Kidney (tissue), 13 donors: ENCODE measurements at regions not wholly inside any gene's neighbourhood (a gene's known extent, or its start where the extent isn't known, plus 50 kb on each side); places are given as distances from the start of the nearest gene placed in this dataset.

Source experiments
- DNase-seq, 5 donors: peaks; one replicate each; pipeline ENCODE4 v3.0.0-alpha.2; 2013 to 2020
- FAIRE-seq: peaks from 2 replicates; lab custom pipeline; 2012; peaks lifted over from hg19 to GRCh38; lab: Jason Lieb, UNC
- H3K27ac ChIP-seq, 2 donors: one replicate each; pipeline ENCODE4 v1.7.0; 2013; ENCODE audit warnings: low read depth in 2 of 2, low read length in 2 of 2, inconsistent platforms in 1 of 2
- H3K27me3 ChIP-seq: one replicate; pipeline ENCODE4 v1.7.1; 2013; ENCODE audit warnings: low read length, inconsistent platforms; ENCODE audit not compliant: control insufficient read depth, insufficient read depth
- H3K36me3 ChIP-seq, 3 donors: one replicate each; pipeline versions ENCODE4 v1.7.0 to v1.7.1; 2013; ENCODE audit warnings: low read length in 3 of 3, control low read depth in 1 of 3, inconsistent platforms in 1 of 3; ENCODE audit not compliant: insufficient read depth in 3 of 3, control insufficient read depth in 2 of 3
- H3K4me1 ChIP-seq, 3 donors: one replicate each; pipeline versions ENCODE4 v1.7.0 to v1.7.1; 2013; ENCODE audit warnings: low read length in 3 of 3, inconsistent platforms in 1 of 3, low read depth in 1 of 3; ENCODE audit not compliant: control insufficient read depth in 2 of 3, insufficient read depth in 2 of 3
- H3K4me3 ChIP-seq, 3 donors: one replicate each; pipeline versions ENCODE4 v1.7.0 to v1.8.1; 2013; ENCODE audit warnings: low read length in 3 of 3, control low read depth in 1 of 3, inconsistent platforms in 1 of 3
- H3K9ac ChIP-seq, 3 donors: one replicate each; pipeline versions ENCODE4 v1.7.0 to v1.7.1; 2013; ENCODE audit warnings: low read length in 3 of 3, control low read depth in 1 of 3, inconsistent platforms in 1 of 3
- H3K9me3 ChIP-seq, 3 donors: one replicate each; pipeline versions ENCODE4 v1.7.0 to v1.7.1; 2013; ENCODE audit warnings: low read length in 3 of 3, control low read depth in 1 of 3, inconsistent platforms in 1 of 3; ENCODE audit not compliant: control insufficient read depth in 2 of 3, insufficient read depth in 1 of 3
- intact Hi-C: fragments of 100-400 bp; cut with DNase I; formaldehyde crosslinking; loops from one replicate; pipeline ENCODE4 v1.11.1; 2022
- TF ChIP-seq, protein P1 (sequence below): IDR thresholded peaks from 3 replicates; pipeline ENCODE4 v1.5.1; 2012; ENCODE audit warnings: mild to moderate bottlenecking, moderate library complexity, borderline replicate concordance; ENCODE audit not compliant: insufficient read depth; ENCODE audit errors: extremely low read depth
- donor health status: control.
- donor health status: control.
- donor health status: control.
- donor health status: control.
- donor health status: control.
- donor health status: DM: yes; HTN: yes; CAD: no.
- donor health status: Normal renal cell carcinoma (clear cell type).

DNA sequence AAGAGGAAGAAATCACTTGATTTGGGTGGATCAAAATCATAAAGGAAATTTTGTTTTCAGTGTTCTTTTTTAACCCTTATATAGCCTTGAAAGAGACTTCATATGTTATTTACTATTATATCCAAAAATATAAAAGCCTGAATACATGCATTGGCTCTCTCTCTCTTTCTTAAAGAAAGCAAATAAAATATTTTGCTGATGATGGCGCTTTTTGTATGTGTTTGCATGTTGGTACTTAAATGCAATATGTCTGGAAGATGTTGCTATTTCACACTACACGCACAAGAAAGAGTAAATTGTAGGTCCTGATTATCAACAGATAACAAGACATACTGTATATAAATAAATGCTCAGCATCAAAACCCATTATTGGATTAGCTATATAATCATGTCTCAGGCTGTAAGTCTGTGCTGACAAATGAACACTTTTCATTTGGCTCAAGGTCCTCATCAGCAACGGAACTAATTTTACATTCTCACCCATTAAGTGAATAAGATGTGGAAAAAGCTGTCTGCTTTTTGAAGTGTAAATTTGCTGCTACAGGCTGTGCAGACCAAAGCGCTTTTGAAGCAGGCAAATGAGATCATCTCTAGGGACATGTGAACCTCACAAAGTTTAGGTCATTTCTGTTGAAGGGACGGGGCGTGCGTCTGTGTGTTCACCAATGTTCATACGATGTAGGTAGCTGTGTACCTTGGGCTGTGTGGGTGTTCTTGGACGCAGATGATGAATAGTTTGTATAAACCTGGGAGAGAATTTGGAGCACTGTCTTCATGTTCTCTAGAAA is 122.4 kb upstream of the LMO4 start:
- H3K27ac ChIP-seq: no peak overlapping the region
- H3K9me3 ChIP-seq: no peaks in the 10 kb centered on the region
- no peaks in the 10 kb centered on the region for H3K4me1 ChIP-seq
- TF ChIP-seq, protein P1, sequence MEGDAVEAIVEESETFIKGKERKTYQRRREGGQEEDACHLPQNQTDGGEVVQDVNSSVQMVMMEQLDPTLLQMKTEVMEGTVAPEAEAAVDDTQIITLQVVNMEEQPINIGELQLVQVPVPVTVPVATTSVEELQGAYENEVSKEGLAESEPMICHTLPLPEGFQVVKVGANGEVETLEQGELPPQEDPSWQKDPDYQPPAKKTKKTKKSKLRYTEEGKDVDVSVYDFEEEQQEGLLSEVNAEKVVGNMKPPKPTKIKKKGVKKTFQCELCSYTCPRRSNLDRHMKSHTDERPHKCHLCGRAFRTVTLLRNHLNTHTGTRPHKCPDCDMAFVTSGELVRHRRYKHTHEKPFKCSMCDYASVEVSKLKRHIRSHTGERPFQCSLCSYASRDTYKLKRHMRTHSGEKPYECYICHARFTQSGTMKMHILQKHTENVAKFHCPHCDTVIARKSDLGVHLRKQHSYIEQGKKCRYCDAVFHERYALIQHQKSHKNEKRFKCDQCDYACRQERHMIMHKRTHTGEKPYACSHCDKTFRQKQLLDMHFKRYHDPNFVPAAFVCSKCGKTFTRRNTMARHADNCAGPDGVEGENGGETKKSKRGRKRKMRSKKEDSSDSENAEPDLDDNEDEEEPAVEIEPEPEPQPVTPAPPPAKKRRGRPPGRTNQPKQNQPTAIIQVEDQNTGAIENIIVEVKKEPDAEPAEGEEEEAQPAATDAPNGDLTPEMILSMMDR: no peak
- H3K4me3 ChIP-seq: no peak overlapping the region
- no peak for DNase-seq
- H3K36me3 ChIP-seq: no peaks in the 10 kb centered on the region
- no peaks in the 10 kb centered on the region for H3K27me3 ChIP-seq
- no peak for FAIRE-seq
- no peak overlapping the region for H3K9ac ChIP-seq
- intact Hi-C loops: no loop called here

DNA sequence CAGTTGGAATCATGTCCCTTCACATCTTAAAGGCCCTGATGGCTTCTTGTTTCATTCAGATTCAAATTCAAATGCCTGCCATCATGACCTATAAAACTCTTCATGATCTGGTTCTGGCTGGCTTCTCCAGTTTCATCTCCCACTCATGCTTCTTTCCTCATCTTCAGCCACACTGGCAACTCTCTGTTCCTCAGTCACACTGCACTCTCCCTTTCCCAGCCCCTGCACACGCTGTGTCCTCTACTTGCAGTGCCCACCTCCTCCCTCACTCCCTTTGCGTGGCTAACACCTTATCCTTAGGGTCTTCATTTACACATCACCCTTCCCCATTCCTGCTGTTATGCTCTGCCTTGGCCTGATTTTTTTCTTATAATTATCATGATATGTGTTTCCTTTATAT is 120.6 kb upstream of the LMO4 start:
- no peaks in the 10 kb centered on the region for H3K9me3 ChIP-seq
- no peak overlapping the region for H3K9ac ChIP-seq
- FAIRE-seq (no peak), DNase-seq (no peak)
- H3K4me3 ChIP-seq: no peak overlapping the region
- no peak overlapping the region for H3K27ac ChIP-seq
- H3K4me1 ChIP-seq: no peaks in the 10 kb centered on the region
- H3K27me3 ChIP-seq: no peaks in the 10 kb centered on the region
- intact Hi-C loops: no loop called here
- H3K36me3 ChIP-seq: no peaks in the 10 kb centered on the region
- TF ChIP-seq, protein P1: no peak

DNA sequence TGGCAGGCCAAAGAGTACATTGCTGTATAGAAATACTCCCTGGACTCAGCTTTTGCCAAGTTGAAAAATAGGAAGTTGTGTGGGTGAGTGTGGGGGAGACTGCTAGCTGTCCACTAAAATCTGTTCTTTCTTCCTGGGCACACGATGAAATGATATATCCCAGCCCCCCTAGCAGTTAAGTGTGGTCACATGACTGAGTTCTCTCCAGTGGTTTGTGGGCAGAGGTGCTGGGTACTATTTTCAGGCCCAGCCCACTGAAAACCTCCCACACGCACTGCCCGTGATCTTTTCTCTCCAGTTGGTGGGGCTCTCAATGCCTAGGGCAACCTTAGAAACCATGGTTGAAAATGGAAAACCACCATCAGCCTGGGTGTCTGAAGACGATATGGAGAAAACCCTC is 119.7 kb upstream of the LMO4 start:
- Histone ChIP-seq H3K4me3 (no peak overlapping the region), H3K9ac (no peak overlapping the region), H3K9me3 (no peaks in the 10 kb centered on the region), H3K27me3 (no peaks in the 10 kb centered on the region), H3K4me1 (no peaks in the 10 kb centered on the region), H3K27ac (no peak overlapping the region), H3K36me3 (no peaks in the 10 kb centered on the region)
- TF ChIP-seq, protein P1: no peak
- intact Hi-C loops: no loop called here
- no peak for DNase-seq
- FAIRE-seq: no peak
